Vagina (tissue), 2 donors: ENCODE measurements at regions not wholly inside any gene's neighbourhood (a gene's known extent, or its start where the extent isn't known, plus 50 kb on each side); places are given as distances from the start of the nearest gene placed in this dataset.

ENCODE experiments used
- CTCF ChIP-seq, 3 experiments: fragments of 450-650 bp in 2 of 3; fragments of 200-600 bp in 1 of 3; sonication (generic) in 1 of 3; IDR thresholded peaks; one replicate each; pipeline ENCODE4 v1.5.1; 2017 to 2019; ENCODE audit warnings: antibody characterized with exemption in 3 of 3, mild to moderate bottlenecking in 2 of 3, moderate library complexity in 2 of 3
- POLR2A ChIP-seq, 2 donors: fragments of 450-650 bp; IDR thresholded peaks; one replicate each; pipeline ENCODE4 v1.6.1; 2017; ENCODE audit warnings: antibody characterized with exemption in 2 of 2, mild to moderate bottlenecking in 2 of 2, moderate library complexity in 2 of 2

DNA sequence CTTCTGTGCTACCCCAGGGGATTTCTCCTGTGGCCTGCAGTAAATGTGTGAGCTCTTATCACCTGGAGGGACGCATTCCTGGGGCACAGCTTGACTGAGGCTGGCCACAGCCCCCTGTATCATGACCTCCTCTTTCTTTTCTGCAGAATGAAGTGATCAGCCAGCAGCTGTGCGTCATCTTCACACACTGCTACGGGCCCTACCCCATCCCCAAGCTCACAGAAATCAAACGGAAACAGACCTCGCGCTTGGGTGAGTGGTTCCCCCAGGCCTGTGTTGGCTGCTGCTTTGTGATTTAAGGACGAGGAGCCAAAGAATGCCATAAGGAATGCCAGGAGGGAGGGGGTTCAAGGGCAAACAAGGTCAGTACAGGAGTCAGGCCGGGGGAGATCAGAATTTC lies 50.5 kb upstream of the PWP1 start:
- TF ChIP-seq POLR2A (IDR thresholded peaks at IDR 0.05) (no peak), CTCF (IDR thresholded peaks at IDR 0.05) (no peak)
